ENCODE measurements at regions not wholly inside any gene's neighbourhood (a gene's known extent, or its start where the extent isn't known, plus 50 kb on each side); places are given as distances from the start of the nearest gene placed in this dataset.

- no peak for DNase-seq
- no peaks in the 10 kb centered on the region for H3F3A ChIP-seq (ENCODE audit: insufficient read depth, low read depth)
- TF ChIP-seq CTCF (conservative IDR thresholded peaks at IDR 0.05), result no peak
- no peak for TF ChIP-seq EZH2 (IDR thresholded peaks at IDR 0.05; ENCODE audit: low read depth)
- ChIA-PET POLR2A (ENCODE audit: unreplicated experiment) (no interaction called here), CTCF (no interaction called here)
- intact Hi-C loops (cut with micrococcal nuclease; ENCODE audit: unreplicated experiment), result no loop called here
- H3K9me3 ChIP-seq (ENCODE audit: insufficient read depth, low read depth), result no peaks in the 10 kb centered on the region
- no peak overlapping the region for H2AFZ ChIP-seq
- H3K79me2 ChIP-seq (ENCODE audit: low read depth), result no peaks in the 10 kb centered on the region
- no peaks in the 10 kb centered on the region for H3K4me1 ChIP-seq (replicated peaks; ENCODE audit: insufficient read depth)
- no TSS peak for BruUV-seq (replicated peaks)
- H3K9me2 ChIP-seq (ENCODE audit: insufficient read depth), result no peaks in the 10 kb centered on the region
- no peaks in the 10 kb centered on the region for H3K27me3 ChIP-seq (ENCODE audit: insufficient read depth, low read depth)
- no peaks in the 10 kb centered on the region for H4K20me1 ChIP-seq (ENCODE audit: insufficient read depth)
- H3K27ac ChIP-seq, result no peak overlapping the region
- H3K36me3 ChIP-seq (ENCODE audit: low read depth), result no peaks in the 10 kb centered on the region
- H3K4me3 ChIP-seq, result no peak overlapping the region
- no peak overlapping the region for H3K4me2 ChIP-seq
Observed at GRCh38 chr7:125892434-125892833, 962.8 kb upstream of the POT1 start.

- no peak overlapping the region for H3K4me3 ChIP-seq
- no peaks in the 10 kb centered on the region for H3K79me2 ChIP-seq (ENCODE audit: low read depth)
- BruUV-seq (replicated peaks), result no TSS peak
- intact Hi-C loops (cut with micrococcal nuclease; ENCODE audit: unreplicated experiment), result no loop called here
- H3F3A ChIP-seq (ENCODE audit: insufficient read depth, low read depth), result no peaks in the 10 kb centered on the region
- no peaks in the 10 kb centered on the region for H4K20me1 ChIP-seq (ENCODE audit: insufficient read depth)
- H3K27ac ChIP-seq, result no peak overlapping the region
- no peak overlapping the region for H2AFZ ChIP-seq
- DNase-seq, result peak in 1 of 2 experiments; percentile 17
- no peaks in the 10 kb centered on the region for H3K27me3 ChIP-seq (ENCODE audit: insufficient read depth, low read depth)
- no peaks in the 10 kb centered on the region for H3K9me2 ChIP-seq (ENCODE audit: insufficient read depth)
- no peaks in the 10 kb centered on the region for H3K9me3 ChIP-seq (ENCODE audit: insufficient read depth, low read depth)
- H3K36me3 ChIP-seq (ENCODE audit: low read depth), result no peaks in the 10 kb centered on the region
- TF ChIP-seq EZH2 (IDR thresholded peaks at IDR 0.05; ENCODE audit: low read depth) (no peak), CTCF (conservative IDR thresholded peaks at IDR 0.05) (no peak)
- no peaks in the 10 kb centered on the region for H3K4me1 ChIP-seq (replicated peaks; ENCODE audit: insufficient read depth)
- ChIA-PET CTCF (no interaction called here), POLR2A (ENCODE audit: unreplicated experiment) (no interaction called here)
- H3K4me2 ChIP-seq, result no peak overlapping the region
Observed at GRCh38 chr7:125878988-125879387, 949.4 kb upstream of the POT1 start.

- Histone ChIP-seq H3K9me3 (ENCODE audit: insufficient read depth, low read depth) (no peaks in the 10 kb centered on the region), H3K79me2 (ENCODE audit: low read depth) (no peaks in the 10 kb centered on the region), H3F3A (ENCODE audit: insufficient read depth, low read depth) (no peaks in the 10 kb centered on the region), H4K20me1 (ENCODE audit: insufficient read depth) (no peaks in the 10 kb centered on the region), H3K4me3 (no peak overlapping the region), H3K4me2 (no peak overlapping the region), H3K27ac (no peak overlapping the region), H3K9me2 (ENCODE audit: insufficient read depth) (no peaks in the 10 kb centered on the region), H3K27me3 (ENCODE audit: insufficient read depth, low read depth) (no peaks in the 10 kb centered on the region), H2AFZ (no peak overlapping the region), H3K36me3 (ENCODE audit: low read depth) (no peaks in the 10 kb centered on the region), H3K4me1 (replicated peaks; ENCODE audit: insufficient read depth) (no peaks in the 10 kb centered on the region)
- CTCF ChIA-PET, result no interaction called here
- POLR2A ChIA-PET (ENCODE audit: unreplicated experiment), result no interaction called here
- DNase-seq, result no peak
- intact Hi-C loops (cut with micrococcal nuclease; ENCODE audit: unreplicated experiment), result no loop called here
- BruUV-seq (replicated peaks), result no TSS peak
- TF ChIP-seq CTCF (conservative IDR thresholded peaks at IDR 0.05), result no peak
- TF ChIP-seq EZH2 (IDR thresholded peaks at IDR 0.05; ENCODE audit: low read depth), result no peak
Observed at GRCh38 chr7:125878235-125878956, 948.8 kb upstream of the POT1 start.
